ENCODE measurements at regions not wholly inside any gene's neighbourhood (a gene's known extent, or its start where the extent isn't known, plus 50 kb on each side); places are given as distances from the start of the nearest gene placed in this dataset.

DNA sequence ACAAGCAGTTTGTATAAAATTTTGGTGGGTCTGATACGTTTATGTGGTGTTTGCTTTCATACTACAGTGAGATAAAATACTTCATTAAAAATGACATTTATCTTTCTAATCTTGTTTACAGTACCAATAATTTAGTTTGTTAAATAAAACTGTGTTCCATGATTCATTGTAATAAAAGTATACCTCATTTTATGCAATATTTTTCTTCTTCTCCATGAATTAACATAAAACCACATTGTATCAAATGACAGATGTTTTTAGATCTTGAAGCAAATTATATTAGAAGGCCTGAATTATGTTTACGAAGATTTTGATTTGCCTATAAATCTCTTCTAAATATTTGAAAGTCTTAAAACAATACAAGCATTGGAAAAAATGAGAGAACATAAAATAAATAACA lies 1443.0 kb upstream of the CDH6 start:
- TF ChIP-seq, protein P1, sequence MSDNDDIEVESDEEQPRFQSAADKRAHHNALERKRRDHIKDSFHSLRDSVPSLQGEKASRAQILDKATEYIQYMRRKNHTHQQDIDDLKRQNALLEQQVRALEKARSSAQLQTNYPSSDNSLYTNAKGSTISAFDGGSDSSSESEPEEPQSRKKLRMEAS (IDR thresholded peaks at IDR 0.05), result no peak
- TF ChIP-seq CEBPB (IDR thresholded peaks at IDR 0.05), result no peak

Data from Ishikawa (cell line).